B cell (primary cell): ENCODE measurements at regions not wholly inside any gene's neighbourhood (a gene's known extent, or its start where the extent isn't known, plus 50 kb on each side); places are given as distances from the start of the nearest gene placed in this dataset.

Source experiments
- ATAC-seq: fragments of 200-7000 bp; cut with Tn5 transposase; one replicate; pipeline ENCODE4 v1.10.0; 2021; ENCODE audit warnings: low read depth, mild to moderate bottlenecking, moderate number of reproducible peaks, moderate library complexity
- CTCF ChIA-PET: fragments of 350-600 bp; sonication (Branson Sonifier 250); formaldehyde crosslinking; loops from one replicate; lab custom pipeline; 2021; ENCODE audit warnings: antibody characterized with exemption, inconsistent platforms; lab: Charles Lee
- POLR2A ChIA-PET: fragments of 350-600 bp; sonication (Branson Sonifier 250); formaldehyde crosslinking; loops from one replicate; lab custom pipeline; 2021; ENCODE audit warnings: antibody characterized with exemption; lab: Charles Lee
- DNase-seq: peaks from one replicate; pipeline ENCODE4 v3.0.0; 2013
- H2AFZ ChIP-seq: 2 replicates; pipeline ENCODE4 v1.6.1; 2012; ENCODE audit warnings: mild to moderate bottlenecking, low read depth, low read length; ENCODE audit not compliant: insufficient read depth, poor library complexity, severe bottlenecking
- H3K27ac ChIP-seq, 2 donors: 1 replicate in 1 of 2; 2 replicates in 1 of 2; pipeline ENCODE4 v1.5.1; 2012 to 2013; ENCODE audit warnings: low read length in 2 of 2, mild to moderate bottlenecking in 2 of 2, moderate library complexity in 1 of 2
- H3K27me3 ChIP-seq, 4 experiments: fragments of 200-600 bp in 1 of 4; sonication (generic) in 1 of 4; replicated peaks in 1 of 4; 1 replicate in 2 of 4; 2 replicates in 2 of 4; pipeline versions ENCODE4 v1.6.1 to v1.7.0; 2013 to 2016; ENCODE audit warnings: low read length in 3 of 4, mild to moderate bottlenecking in 2 of 4, mixed read lengths in 1 of 4, moderate library complexity in 1 of 4; ENCODE audit not compliant: insufficient read depth in 4 of 4, control insufficient read depth in 3 of 4; ENCODE audit errors: control extremely low read depth in 1 of 4
- H3K36me3 ChIP-seq, 2 experiments: replicated peaks in 1 of 2; 1 replicate in 1 of 2; 2 replicates in 1 of 2; pipeline versions ENCODE4 v1.6.1 to v1.7.1; 2013; ENCODE audit warnings: low read length in 1 of 2; ENCODE audit not compliant: insufficient read depth in 2 of 2, control insufficient read depth in 1 of 2; ENCODE audit errors: control extremely low read depth in 1 of 2, extremely low read depth in 1 of 2
- H3K4me1 ChIP-seq, 2 donors: fragments of 200-600 bp in 1 of 2; sonication (generic) in 1 of 2; 1 replicate in 1 of 2; 2 replicates in 1 of 2; pipeline versions ENCODE4 v1.5.1 to v1.6.1; 2013 to 2017; ENCODE audit warnings: low read length in 2 of 2; ENCODE audit not compliant: control insufficient read depth in 2 of 2, insufficient read depth in 2 of 2
- H3K4me2 ChIP-seq: replicated peaks from 2 replicates; pipeline ENCODE3; 2012; ENCODE audit warnings: mild to moderate bottlenecking, low read depth, low read length; ENCODE audit not compliant: poor library complexity, severe bottlenecking
- H3K4me3 ChIP-seq, 5 experiments: fragments of 200-600 bp in 1 of 5; sonication (generic) in 1 of 5; 1 replicate in 3 of 5; 2 replicates in 2 of 5; pipeline versions ENCODE4 v1.5.1 to v1.7.0; 2011 to 2016; ENCODE audit warnings: low read length in 4 of 5, mild to moderate bottlenecking in 4 of 5, low read depth in 2 of 5, control low read depth in 1 of 5, moderate library complexity in 1 of 5; ENCODE audit not compliant: insufficient read depth in 1 of 5; ENCODE audit errors: control extremely low read depth in 1 of 5, extremely low read depth in 1 of 5
- H3K79me2 ChIP-seq: fragments of 200-600 bp; sonication (generic); one replicate; pipeline ENCODE4 v1.6.0; 2016; ENCODE audit warnings: low read length; ENCODE audit not compliant: control insufficient read depth, insufficient read depth
- H3K9ac ChIP-seq: fragments of 200-600 bp; sonication (generic); 2 replicates; pipeline ENCODE4 v1.6.1; 2017; ENCODE audit warnings: mild to moderate bottlenecking, low read length, moderate library complexity
- H3K9me3 ChIP-seq, 3 donors: one replicate each; pipeline versions ENCODE4 v1.6.1 to v1.7.1; 2013; ENCODE audit warnings: low read length in 2 of 3; ENCODE audit not compliant: control insufficient read depth in 2 of 3, insufficient read depth in 1 of 3; ENCODE audit errors: control extremely low read depth in 1 of 3
- H4K20me1 ChIP-seq: 2 replicates; pipeline ENCODE4 v1.6.0; 2012; ENCODE audit warnings: mild to moderate bottlenecking, low read length; ENCODE audit not compliant: insufficient read depth, control insufficient read depth, poor library complexity, severe bottlenecking
- H3K27ac Mint-ChIP-seq: one replicate; pipeline ENCODE4 v1.8.0; 2021; ENCODE audit warnings: mixed read lengths
- H3K27me3 Mint-ChIP-seq: one replicate; pipeline ENCODE4 v1.8.0; 2021; ENCODE audit warnings: mixed read lengths
- H3K4me1 Mint-ChIP-seq: one replicate; pipeline ENCODE4 v1.8.0; 2021; ENCODE audit warnings: mixed read lengths
- H3K4me3 Mint-ChIP-seq: one replicate; pipeline ENCODE4 v1.8.0; 2021; ENCODE audit warnings: mixed read lengths
- H3K9me3 Mint-ChIP-seq: one replicate; pipeline ENCODE4 v1.8.0; 2022; ENCODE audit warnings: mixed read lengths; ENCODE audit not compliant: insufficient read depth
- EZH2 ChIP-seq: IDR thresholded peaks from 2 replicates; pipeline ENCODE4 v1.6.1; 2012; ENCODE audit warnings: borderline replicate concordance, low read depth, mild to moderate bottlenecking, moderate library complexity, low read length; ENCODE audit not compliant: insufficient read depth, poor library complexity, severe bottlenecking
- WGBS: methylation state at CpG from one replicate; pipeline ENCODE4 v1.1.5; 2013; ENCODE audit warnings: missing lambda C conversion rate; ENCODE audit not compliant: insufficient coverage; 5-methylcytosine and 5-hydroxymethylcytosine counted together
- intact Hi-C: fragments of 100-400 bp; cut with micrococcal nuclease; formaldehyde crosslinking; loops from one replicate; pipeline ENCODE4 v1.10.0; 2022
- TF ChIP-seq, protein P1 (sequence below): fragments of 200-600 bp; IDR thresholded peaks from one replicate; pipeline ENCODE4 v1.8.0; 2022; ENCODE audit warnings: antibody characterized with exemption, mild to moderate bottlenecking

DNA sequence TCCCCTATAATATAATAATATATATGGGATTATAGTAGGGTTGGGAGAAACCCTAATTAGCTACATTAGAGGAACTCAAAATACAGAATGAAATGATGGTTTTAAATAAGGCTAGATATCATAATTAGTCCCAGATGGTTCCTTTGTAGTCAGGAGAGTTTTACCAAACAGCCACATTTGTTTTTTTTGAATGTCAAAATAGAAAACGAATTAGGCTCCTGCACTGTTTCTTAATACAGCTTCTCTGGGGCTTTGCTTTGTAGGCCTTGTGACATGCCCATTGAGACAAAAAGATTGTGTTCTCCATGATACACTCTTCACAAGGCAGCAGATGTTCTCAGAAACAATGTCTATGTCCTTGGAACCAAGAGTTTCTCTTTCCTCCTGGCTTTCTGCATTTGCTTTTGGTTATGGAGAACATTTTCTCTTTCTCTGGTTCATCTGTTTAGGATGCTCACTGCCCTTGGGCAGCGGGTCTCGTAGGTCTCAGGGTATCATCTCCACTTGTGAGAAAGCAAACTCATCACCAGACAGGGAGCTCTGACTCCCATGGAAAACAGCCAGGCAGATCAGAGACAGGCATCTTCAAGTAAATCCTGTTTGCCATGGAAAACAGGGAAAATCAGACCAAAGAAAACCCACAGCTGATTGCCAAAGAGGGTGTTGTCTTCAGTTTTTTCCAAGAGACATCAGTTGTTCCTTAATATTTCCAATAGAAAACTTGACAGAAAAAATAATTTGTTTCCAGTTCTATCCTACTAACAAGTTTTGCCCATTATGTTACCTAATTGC, 54.1 kb upstream of the RPS23 start:
- Histone ChIP-seq H3K4me2 (no peak overlapping the region), H3K79me2 (no peaks in the 10 kb centered on the region), H2AFZ (no peak overlapping the region), H3K9me3 (no peaks in the 10 kb centered on the region), H3K9ac (no peak overlapping the region), H3K36me3 (no peaks in the 10 kb centered on the region), H3K27ac (no peak overlapping the region), H3K27me3 (no peaks in the 10 kb centered on the region), H3K4me3 (no peak overlapping the region), H3K4me1 (no peaks in the 10 kb centered on the region), H4K20me1 (no peaks in the 10 kb centered on the region)
- H3K27me3 Mint-ChIP-seq = peaks cover 4% of the 10 kb centered on the region
- no peaks in the 10 kb centered on the region for H3K4me1 Mint-ChIP-seq
- H3K27ac Mint-ChIP-seq = no peak overlapping the region
- ChIA-PET POLR2A (no interaction called here), CTCF (interaction anchor here (2.3 kb wide), 1 partner anchor 20 kb away, joined by 9 read pairs; no protein-coding TSS in a partner anchor)
- ATAC-seq = no peak
- H3K9me3 Mint-ChIP-seq = no peaks in the 10 kb centered on the region
- TF ChIP-seq, protein P1, sequence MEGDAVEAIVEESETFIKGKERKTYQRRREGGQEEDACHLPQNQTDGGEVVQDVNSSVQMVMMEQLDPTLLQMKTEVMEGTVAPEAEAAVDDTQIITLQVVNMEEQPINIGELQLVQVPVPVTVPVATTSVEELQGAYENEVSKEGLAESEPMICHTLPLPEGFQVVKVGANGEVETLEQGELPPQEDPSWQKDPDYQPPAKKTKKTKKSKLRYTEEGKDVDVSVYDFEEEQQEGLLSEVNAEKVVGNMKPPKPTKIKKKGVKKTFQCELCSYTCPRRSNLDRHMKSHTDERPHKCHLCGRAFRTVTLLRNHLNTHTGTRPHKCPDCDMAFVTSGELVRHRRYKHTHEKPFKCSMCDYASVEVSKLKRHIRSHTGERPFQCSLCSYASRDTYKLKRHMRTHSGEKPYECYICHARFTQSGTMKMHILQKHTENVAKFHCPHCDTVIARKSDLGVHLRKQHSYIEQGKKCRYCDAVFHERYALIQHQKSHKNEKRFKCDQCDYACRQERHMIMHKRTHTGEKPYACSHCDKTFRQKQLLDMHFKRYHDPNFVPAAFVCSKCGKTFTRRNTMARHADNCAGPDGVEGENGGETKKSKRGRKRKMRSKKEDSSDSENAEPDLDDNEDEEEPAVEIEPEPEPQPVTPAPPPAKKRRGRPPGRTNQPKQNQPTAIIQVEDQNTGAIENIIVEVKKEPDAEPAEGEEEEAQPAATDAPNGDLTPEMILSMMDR = no peak
- TF ChIP-seq EZH2 = no peak
- whole genome bisulfite sequencing = 76% methylated on average over 3 of the region's 3 CpGs
- H3K4me3 Mint-ChIP-seq = no peak overlapping the region
- intact Hi-C loops = no loop called here
- no peak for DNase-seq

DNA sequence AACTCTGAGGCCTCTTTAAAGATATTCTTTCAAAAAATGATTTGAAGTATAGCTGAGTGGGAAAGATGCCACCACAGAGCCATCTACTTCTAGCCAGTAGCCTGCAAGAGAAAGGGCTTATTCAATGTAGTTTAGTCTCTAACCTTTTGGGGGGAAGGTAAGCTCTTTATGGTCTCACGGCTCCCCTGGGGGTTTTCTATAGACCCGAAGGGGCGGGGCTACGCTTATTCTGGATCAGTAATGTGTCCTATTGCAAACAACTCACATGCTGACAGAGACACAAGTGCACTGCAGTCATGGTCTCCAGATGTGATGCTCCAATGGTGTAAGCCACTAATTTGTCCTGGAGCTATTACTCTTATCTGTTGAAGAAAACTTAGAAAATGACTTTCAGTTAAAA, 53.4 kb upstream of the RPS23 start:
- no peaks in the 10 kb centered on the region for H3K9me3 Mint-ChIP-seq
- H3K4me2 ChIP-seq = no peak overlapping the region
- H3K36me3 ChIP-seq = no peaks in the 10 kb centered on the region
- H3K4me1 ChIP-seq = no peaks in the 10 kb centered on the region
- H3K27me3 ChIP-seq = no peaks in the 10 kb centered on the region
- no peaks in the 10 kb centered on the region for H3K4me1 Mint-ChIP-seq
- H2AFZ ChIP-seq = no peak overlapping the region
- intact Hi-C loops = no loop called here
- no peak overlapping the region for H3K4me3 ChIP-seq
- H3K9ac ChIP-seq = no peak overlapping the region
- POLR2A ChIA-PET = no interaction called here
- H3K79me2 ChIP-seq = no peaks in the 10 kb centered on the region
- H4K20me1 ChIP-seq = no peaks in the 10 kb centered on the region
- H3K4me3 Mint-ChIP-seq = no peak overlapping the region
- no peak for DNase-seq
- no peak overlapping the region for H3K27ac ChIP-seq
- 100% methylated on average over 1 of the region's 4 CpGs for WGBS
- ATAC-seq = no peak
- no peak overlapping the region for H3K27ac Mint-ChIP-seq
- no peak for TF ChIP-seq EZH2
- TF ChIP-seq, protein P1 = no peak
- no peaks in the 10 kb centered on the region for H3K9me3 ChIP-seq
- peaks cover 6% of the 10 kb centered on the region for H3K27me3 Mint-ChIP-seq
- CTCF ChIA-PET = interaction anchor here (2.3 kb wide), 1 partner anchor 20 kb away, joined by 9 read pairs; no protein-coding TSS in a partner anchor
